C4-2B (cell line): ENCODE measurements at regions not wholly inside any gene's neighbourhood (a gene's known extent, or its start where the extent isn't known, plus 50 kb on each side); places are given as distances from the start of the nearest gene placed in this dataset.

Experiments used
- ZFX ChIP-seq: fragments of 450-650 bp; IDR thresholded peaks from 2 replicates; pipeline ENCODE4 v1.6.1; 2017
- TF ChIP-seq, protein P1 (sequence below): fragments of 450-650 bp; conservative IDR thresholded peaks from 2 replicates; pipeline ENCODE4 v1.5.1; 2017; ENCODE audit warnings: mild to moderate bottlenecking

DNA sequence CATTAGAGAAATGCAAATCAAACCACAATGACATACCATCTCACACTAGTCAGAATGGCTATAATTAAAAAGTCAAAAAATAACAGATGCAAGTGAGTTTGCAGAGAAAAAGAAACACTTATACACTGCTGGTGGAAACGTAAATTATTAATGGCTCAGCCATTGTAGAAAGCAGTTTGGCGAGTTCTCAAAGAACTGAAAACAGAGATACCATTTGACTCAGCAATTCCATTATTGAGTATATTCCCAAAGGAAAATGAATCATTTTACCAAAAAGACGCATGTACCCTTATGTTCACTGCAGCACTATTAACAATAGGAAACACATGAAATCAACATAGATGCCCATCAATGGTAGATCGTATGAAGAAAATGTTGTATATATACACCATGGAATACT, 75.0 kb downstream of the NAA11 start:
- no peak for TF ChIP-seq ZFX
- TF ChIP-seq, protein P1, sequence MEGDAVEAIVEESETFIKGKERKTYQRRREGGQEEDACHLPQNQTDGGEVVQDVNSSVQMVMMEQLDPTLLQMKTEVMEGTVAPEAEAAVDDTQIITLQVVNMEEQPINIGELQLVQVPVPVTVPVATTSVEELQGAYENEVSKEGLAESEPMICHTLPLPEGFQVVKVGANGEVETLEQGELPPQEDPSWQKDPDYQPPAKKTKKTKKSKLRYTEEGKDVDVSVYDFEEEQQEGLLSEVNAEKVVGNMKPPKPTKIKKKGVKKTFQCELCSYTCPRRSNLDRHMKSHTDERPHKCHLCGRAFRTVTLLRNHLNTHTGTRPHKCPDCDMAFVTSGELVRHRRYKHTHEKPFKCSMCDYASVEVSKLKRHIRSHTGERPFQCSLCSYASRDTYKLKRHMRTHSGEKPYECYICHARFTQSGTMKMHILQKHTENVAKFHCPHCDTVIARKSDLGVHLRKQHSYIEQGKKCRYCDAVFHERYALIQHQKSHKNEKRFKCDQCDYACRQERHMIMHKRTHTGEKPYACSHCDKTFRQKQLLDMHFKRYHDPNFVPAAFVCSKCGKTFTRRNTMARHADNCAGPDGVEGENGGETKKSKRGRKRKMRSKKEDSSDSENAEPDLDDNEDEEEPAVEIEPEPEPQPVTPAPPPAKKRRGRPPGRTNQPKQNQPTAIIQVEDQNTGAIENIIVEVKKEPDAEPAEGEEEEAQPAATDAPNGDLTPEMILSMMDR: no peak
